ENCODE measurements at regions not wholly inside any gene's neighbourhood (a gene's known extent, or its start where the extent isn't known, plus 50 kb on each side); places are given as distances from the start of the nearest gene placed in this dataset.
"Not testable (repeated sequence)": the region's sequence is repeated elsewhere in the genome, so short reads cannot be mapped to it uniquely, and the experiment has no call there.

DNA sequence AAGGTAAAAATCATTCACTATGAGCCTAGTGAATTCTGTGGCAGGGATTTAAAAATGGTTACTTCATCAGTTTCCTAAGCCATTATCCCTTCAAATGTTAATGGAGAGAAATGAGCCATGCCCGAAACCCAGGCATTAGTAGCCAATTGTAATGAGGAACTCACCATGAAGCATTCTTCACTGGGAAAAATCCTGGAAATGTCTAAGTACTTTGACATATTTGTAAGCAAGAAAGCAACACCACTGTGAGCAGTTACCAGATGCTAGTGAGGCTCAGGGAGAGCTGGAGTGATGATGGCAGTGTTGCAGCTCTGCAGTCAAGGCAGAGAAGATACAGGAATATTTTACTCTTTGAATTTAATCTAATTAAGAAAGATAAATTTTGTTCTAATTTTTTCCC, 220.0 kb upstream of the MBL2 start:
- DNase-seq: no peak

GRCh38 chr10:52988923-52989322, 216.3 kb upstream of the MBL2 start:
- DNase-seq: no peak

DNA sequence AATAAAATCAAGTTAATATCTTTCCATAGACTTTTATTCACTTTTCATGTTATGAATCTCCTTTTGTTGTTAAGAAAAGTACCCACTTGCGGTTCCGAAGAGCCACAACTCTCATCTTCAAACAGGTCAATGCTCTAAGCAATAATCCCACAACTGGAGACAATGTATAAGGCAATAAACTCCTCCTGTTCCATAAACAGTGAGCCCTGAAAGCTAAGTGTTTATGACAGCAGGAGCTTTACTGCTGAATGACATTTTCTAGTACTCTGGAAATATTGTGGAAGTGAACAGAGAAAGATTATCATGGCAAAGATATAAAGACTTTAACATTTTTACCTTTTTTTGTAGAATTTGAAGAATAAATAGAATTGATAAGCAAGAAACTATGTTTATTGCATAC, 213.5 kb upstream of the MBL2 start:
- DNase-seq: no peak

DNA sequence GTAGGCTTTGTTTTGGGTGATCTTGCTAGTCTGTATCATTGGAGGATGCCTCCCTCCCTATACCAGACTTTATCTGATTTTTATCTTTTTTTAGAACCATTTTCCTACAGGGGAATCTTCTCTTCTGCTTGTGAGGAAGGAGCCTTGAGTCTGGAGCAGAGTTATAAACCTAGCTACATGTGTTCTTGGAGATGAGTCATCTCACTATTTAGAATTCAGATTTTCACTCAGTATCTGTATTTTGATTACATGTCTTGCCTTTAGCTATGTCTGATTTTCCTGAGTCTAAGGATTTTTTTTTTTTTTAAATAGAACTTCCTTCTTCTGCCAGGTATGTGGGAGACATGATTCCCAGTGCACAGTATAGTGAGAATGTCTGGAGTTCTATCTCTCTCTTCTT, 211.6 kb upstream of the MBL2 start:
- DNase-seq: no peak

- DNase-seq: no peak
Measured at GRCh38 chr10:52979295-52979990, 206.9 kb upstream of the MBL2 start.

DNA sequence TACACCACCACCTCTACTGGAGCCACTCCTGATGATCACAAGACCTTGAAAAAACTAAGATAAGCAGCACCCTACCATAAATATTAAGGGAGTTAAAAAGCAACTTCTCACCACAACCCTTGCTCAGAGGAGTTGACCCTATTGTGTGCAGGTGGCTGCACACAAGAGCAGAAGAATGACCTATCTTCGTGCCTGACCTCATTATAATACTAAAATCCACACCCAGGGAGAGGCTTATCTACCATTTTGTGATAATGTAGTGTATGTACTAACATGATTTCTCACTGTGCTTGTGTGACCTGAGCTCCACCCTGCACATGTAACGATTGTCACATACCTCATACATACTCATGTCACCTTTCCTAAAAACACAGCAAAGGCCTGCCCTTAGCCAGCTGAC, 205.0 kb upstream of the MBL2 start:
- no peak for DNase-seq

GRCh38 chr10:52967806-52968795, 195.5 kb upstream of the MBL2 start:
- no peak for DNase-seq

DNA sequence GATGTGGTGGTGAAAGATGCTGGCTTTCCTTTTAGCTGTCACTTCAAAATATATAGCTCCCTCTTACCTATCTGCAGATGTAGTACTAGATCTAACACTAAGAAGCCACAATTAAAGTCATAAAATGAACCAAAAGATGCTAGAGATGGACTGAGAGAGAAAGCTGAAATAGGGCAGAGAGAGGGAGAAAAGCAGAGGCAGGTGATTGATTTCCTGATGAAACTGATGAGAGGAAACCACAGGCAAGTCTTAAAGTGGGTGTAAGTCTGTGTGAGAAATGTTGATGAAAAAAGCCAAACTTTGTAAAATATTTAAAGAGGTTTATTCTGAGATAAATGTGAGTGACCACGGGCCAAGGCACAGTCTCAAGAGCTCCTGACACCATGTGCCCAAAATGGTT, 194.3 kb upstream of the MBL2 start:
- no peak for DNase-seq

- no peak for DNase-seq
Measured at GRCh38 chr10:52965938-52966401, 193.4 kb upstream of the MBL2 start.

DNA sequence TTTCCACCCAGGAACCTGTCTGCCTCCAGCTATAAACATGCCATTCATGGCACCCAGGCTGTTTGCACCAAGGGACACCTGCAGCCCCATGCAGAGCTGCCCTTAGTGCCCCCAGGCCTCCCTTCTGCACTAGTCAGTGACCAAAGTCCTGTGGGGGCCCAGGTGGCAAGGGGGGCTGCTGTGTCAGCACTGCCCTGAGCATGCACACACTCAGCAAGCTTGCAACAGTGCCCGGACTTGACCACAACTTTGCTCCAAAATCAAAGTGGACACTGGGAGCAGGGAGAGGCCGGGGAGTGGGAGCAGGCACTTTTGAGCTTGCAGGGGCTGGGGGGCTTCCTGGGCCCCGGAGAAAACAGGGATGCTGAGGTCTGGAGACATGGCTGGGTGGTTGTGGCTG, 192.9 kb upstream of the MBL2 start:
- DNase-seq: no peak

DNA sequence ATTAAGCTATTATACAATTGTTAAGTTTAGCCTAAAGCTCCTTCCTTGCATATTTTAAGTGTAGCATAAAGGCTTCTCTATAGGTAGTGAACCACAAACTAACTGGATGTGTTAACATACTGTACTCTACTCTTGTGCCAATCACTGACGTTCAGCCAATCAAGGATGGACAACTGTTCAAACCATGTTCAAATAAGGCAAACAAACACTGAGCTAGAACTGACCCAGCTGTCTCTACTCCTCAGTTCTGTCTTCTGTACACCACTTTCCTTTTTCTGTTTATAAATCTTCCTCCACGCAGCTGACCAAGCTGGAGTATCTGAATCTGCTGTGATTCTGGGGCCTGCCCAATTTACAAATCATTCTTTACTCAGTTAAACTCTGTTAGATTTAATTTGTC, 188.7 kb upstream of the MBL2 start:
- no peak for DNase-seq

DNA sequence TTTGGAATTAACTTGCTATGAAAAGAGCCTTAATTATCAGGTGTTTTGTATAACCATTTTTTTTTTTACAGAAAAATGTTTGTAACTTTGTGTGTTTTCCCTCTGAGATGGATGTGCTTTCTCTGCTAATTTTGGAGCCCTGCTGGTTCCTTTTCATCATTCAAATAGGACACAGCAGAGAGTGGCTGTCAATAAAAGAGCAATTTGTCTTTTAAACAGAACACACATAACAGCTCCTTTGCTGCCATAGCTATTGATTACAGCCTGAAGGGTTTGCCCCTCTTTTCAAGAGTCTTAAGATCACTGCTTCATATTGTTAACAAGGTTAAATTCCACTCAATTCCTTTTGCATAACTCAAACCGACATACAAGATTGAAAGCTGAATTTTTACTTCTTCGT, 187.2 kb upstream of the MBL2 start:
- DNase-seq: no peak

DNA sequence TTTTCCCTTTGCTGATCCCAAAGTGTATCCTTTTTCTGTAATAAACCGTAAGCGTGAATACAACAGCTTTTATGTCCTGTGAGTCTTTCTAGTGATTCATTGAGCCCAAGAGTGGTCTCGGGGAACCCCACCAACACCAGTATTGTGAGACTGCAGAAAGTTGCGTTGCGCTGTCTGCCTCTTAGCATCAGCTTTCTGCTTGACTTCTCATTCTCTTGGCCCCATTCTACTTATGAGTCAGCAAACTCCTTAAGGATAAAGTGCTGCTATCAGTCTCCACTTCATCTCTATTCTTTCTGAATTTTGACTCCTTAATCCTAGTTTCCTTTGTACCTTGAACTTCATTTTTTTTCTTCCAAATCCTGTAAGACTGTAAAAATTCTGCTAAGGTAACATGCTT, 184.3 kb upstream of the MBL2 start:
- no peak for DNase-seq

GRCh38 chr10:52956461-52956860, 183.9 kb upstream of the MBL2 start:
- no peak for DNase-seq

GRCh38 chr10:52955337-52955736, 182.8 kb upstream of the MBL2 start:
- DNase-seq: no peak

DNA sequence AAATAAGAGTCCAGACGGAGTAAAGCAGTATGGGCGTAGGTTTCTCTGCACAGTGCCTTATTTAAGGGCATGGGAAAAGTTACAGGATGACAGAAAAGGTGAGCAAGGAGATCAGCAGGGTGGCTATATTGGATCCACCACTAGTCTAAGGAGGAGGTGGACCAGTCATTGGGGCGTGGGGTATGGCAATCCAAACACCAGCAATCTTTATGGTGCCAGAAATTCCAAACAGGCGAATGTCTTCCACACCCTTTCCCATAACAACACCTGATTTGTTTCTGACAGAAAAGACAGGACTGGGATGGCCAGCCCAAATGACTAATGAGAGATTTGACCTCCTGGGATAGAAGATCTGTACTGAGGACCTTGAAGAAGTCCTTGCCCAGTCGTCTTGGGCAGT, 181.8 kb upstream of the MBL2 start:
- no peak for DNase-seq

GRCh38 chr10:52952391-52953055, 179.9 kb upstream of the MBL2 start:
- DNase-seq: peak; percentile 62

GRCh38 chr10:52951824-52952223, 179.2 kb upstream of the MBL2 start:
- DNase-seq: peak; percentile 84

DNA sequence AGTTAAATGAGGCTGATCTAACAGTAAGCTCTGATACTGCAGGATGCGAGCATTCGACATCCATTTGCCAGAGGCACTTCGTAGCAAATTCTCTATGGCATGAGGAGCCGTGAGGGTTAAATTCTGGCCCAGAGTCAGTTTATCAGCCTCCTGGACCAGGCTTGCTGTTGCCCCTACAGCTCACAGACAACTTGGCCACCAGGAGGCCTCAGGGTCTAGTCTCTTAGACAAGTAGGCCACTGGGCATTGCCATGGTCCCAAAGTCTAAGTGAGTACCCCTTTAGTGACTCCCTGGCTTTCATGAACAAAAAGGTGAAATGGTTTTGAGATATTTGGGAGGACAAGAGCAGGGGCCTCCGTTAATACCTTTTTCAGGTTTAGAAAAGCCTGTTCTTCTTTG, 178.0 kb upstream of the MBL2 start:
- DNase-seq: no peak

DNA sequence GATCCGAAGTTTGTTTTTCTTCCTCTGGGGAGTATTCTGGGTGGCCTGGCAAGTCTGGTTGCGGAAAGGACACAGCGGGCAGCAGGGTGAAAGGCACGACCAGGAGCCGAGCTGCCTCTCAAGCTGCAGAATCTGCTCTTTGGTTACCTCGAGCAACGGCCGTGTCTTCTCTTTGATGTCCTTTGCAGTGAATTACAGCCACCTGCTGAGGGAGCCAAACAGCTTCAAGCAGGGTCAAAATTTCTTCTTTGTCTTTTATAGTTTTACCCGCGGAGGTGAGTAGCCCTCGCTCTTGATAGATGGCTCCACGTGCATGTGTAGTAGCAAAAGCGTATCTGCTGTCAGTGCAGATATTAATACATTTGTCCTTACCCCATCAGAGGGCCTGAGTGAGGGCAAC, 177.3 kb upstream of the MBL2 start:
- DNase-seq: peak; percentile 59

GRCh38 chr10:52946486-52946885, 173.9 kb upstream of the MBL2 start:
- DNase-seq: no peak

DNA sequence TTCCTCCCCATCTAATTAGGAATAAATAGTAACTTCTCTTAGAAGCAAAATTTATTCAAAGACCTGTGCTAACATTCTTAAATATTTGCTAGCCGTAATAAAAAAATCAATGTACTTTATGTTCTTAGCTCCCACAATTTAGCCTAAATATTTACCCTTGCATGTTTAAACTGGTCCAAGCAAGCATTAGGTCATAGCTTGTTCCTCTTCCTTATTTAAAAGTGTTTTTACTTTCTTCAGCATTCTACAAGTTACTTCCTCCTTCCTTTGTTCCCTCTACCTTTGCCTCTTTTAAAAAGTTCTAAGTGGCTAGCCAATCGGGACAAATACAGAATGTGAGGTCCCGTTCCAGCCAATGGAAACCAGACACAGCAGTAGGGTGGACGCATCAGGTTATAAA, 172.9 kb upstream of the MBL2 start:
- DNase-seq: not testable (repeated sequence)

DNA sequence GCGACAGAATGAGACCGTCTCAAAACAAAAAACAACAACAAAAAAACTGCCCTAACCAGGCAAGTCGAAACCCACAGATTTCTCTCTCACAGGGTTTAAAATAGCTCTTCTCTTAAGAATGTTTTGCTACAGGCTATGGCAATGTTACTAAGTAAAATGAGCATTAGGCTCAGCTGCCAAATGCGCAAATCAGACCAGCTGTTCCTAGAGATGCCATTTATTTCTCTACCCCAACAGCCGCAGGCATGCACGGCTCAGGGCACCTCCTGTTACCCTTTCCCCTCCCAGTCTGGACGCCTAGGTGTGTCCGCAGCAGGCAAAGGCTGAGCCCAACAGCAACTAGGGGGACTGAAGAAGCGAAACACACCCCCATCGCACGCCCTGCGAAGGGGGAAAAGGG, 168.3 kb upstream of the MBL2 start:
- DNase-seq: no peak

- no peak for DNase-seq
Measured at GRCh38 chr10:52939894-52940293, 167.3 kb upstream of the MBL2 start.

All from islet precursor cell (in vitro differentiated cells).